ENCODE measurements at regions not wholly inside any gene's neighbourhood (a gene's known extent, or its start where the extent isn't known, plus 50 kb on each side); places are given as distances from the start of the nearest gene placed in this dataset.

GRCh38 chr13:106852436-106852835 lies 284.5 kb upstream of the ARGLU1 start:
- H3K4me3 ChIP-seq, result no peak overlapping the region
- no peaks in the 10 kb centered on the region for H3K4me1 ChIP-seq
- H3K27ac ChIP-seq, result no peak overlapping the region
- no peaks in the 10 kb centered on the region for H3K9me3 ChIP-seq
- H3K36me3 ChIP-seq, result no peaks in the 10 kb centered on the region
- TF ChIP-seq CTCF (IDR thresholded peaks at IDR 0.05), result no peak
- no peak for TF ChIP-seq POLR2A (IDR thresholded peaks at IDR 0.05)
- WGBS, 2 donors, result 26 to 50% methylated on average over 8 of the region's 8 CpGs
- H3K27me3 ChIP-seq, result no peaks in the 10 kb centered on the region
- no peak for DNase-seq
- intact Hi-C loops (cut with DNase I), result no loop called here

- H3K27me3 ChIP-seq, result no peaks in the 10 kb centered on the region
- no peaks in the 10 kb centered on the region for H3K9me3 ChIP-seq
- DNase-seq, result no peak
- H3K4me1 ChIP-seq, result no peaks in the 10 kb centered on the region
- TF ChIP-seq CTCF (IDR thresholded peaks at IDR 0.05) (no peak), POLR2A (IDR thresholded peaks at IDR 0.05) (no peak)
- no peak overlapping the region for H3K4me3 ChIP-seq
- WGBS, 2 donors, result 72 to 77% methylated on average over 7 of the region's 7 CpGs
- H3K27ac ChIP-seq, result no peak overlapping the region
- intact Hi-C loops (cut with DNase I), result no loop called here
- H3K36me3 ChIP-seq, result no peaks in the 10 kb centered on the region
Measured at GRCh38 chr13:106850973-106851650, 283.2 kb upstream of the ARGLU1 start.

GRCh38 chr13:106846571-106847448 lies 278.9 kb upstream of the ARGLU1 start:
- 75 to 80% methylated on average over 5 of the region's 5 CpGs for WGBS, 2 donors
- Histone ChIP-seq H3K36me3 (no peaks in the 10 kb centered on the region), H3K27me3 (no peaks in the 10 kb centered on the region), H3K9me3 (no peaks in the 10 kb centered on the region), H3K4me3 (no peak overlapping the region), H3K4me1 (no peaks in the 10 kb centered on the region), H3K27ac (no peak overlapping the region)
- no peak for DNase-seq
- no peak for TF ChIP-seq POLR2A (IDR thresholded peaks at IDR 0.05)
- TF ChIP-seq CTCF (IDR thresholded peaks at IDR 0.05), result no peak
- intact Hi-C loops (cut with DNase I), result no loop called here

- Histone ChIP-seq H3K9me3 (no peaks in the 10 kb centered on the region), H3K4me3 (no peak overlapping the region), H3K4me1 (peaks cover 0 to 6% (median 0%) of the 10 kb centered on the region in 3 donors), H3K27ac (no peak overlapping the region), H3K27me3 (no peaks in the 10 kb centered on the region), H3K36me3 (no peaks in the 10 kb centered on the region)
- 55 to 57% methylated on average over 4 of the region's 4 CpGs for WGBS, 2 donors
- DNase-seq, result no peak
- intact Hi-C loops (cut with DNase I), result no loop called here
- no peak for TF ChIP-seq POLR2A (IDR thresholded peaks at IDR 0.05)
Measured at GRCh38 chr13:106836186-106836802, 268.4 kb upstream of the ARGLU1 start.

- no peak for DNase-seq
- Histone ChIP-seq H3K4me3 (no peak overlapping the region), H3K27ac (no peak overlapping the region), H3K36me3 (no peaks in the 10 kb centered on the region), H3K9me3 (no peaks in the 10 kb centered on the region), H3K27me3 (no peaks in the 10 kb centered on the region), H3K4me1 (peaks cover 0 to 6% (median 0%) of the 10 kb centered on the region in 3 donors)
- TF ChIP-seq CTCF (IDR thresholded peaks at IDR 0.05) (no peak), POLR2A (IDR thresholded peaks at IDR 0.05) (no peak)
- WGBS, 2 donors, result 0 to 7% methylated on average over 1 of the region's 1 CpG
- intact Hi-C loops (cut with DNase I), result no loop called here
Measured at GRCh38 chr13:106835477-106835876, 267.5 kb upstream of the ARGLU1 start.
